ENCODE measurements at regions not wholly inside any gene's neighbourhood (a gene's known extent, or its start where the extent isn't known, plus 50 kb on each side); places are given as distances from the start of the nearest gene placed in this dataset.
"Not testable (repeated sequence)": the region's sequence is repeated elsewhere in the genome, so short reads cannot be mapped to it uniquely, and the experiment has no call there.

DNA sequence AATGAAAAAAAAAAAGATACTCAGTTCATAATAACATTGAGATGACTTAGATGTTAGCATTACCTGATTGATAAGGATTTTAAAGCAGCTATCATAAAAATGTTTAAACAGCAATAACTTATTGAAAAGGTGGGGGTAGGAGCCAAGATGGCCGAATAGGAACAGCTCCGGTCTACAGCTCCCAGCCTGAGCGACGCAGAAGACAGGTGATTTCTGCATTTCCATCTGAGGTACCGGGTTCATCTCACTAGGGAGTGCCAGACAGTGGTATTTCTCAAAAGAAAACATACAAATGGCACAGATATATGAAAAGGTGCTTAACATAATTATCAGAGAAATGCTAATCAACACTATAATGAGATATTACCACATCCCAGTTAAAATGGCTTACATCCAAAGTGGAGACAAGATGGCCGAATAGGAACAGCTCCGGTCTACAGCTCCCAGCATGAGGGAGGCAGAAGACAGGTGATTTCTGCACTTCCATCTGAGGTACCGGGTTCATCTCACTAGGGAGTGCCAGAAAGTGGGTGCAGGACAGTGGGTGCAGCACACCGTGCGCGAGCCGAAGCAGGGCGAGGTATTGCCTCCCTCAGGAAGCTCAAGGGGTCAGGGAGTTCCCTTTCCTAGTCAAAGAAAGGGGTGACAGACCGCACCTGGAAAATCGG, 66.5 kb upstream of the FGF13 start:
- TF ChIP-seq, protein P1, sequence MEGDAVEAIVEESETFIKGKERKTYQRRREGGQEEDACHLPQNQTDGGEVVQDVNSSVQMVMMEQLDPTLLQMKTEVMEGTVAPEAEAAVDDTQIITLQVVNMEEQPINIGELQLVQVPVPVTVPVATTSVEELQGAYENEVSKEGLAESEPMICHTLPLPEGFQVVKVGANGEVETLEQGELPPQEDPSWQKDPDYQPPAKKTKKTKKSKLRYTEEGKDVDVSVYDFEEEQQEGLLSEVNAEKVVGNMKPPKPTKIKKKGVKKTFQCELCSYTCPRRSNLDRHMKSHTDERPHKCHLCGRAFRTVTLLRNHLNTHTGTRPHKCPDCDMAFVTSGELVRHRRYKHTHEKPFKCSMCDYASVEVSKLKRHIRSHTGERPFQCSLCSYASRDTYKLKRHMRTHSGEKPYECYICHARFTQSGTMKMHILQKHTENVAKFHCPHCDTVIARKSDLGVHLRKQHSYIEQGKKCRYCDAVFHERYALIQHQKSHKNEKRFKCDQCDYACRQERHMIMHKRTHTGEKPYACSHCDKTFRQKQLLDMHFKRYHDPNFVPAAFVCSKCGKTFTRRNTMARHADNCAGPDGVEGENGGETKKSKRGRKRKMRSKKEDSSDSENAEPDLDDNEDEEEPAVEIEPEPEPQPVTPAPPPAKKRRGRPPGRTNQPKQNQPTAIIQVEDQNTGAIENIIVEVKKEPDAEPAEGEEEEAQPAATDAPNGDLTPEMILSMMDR (conservative IDR thresholded peaks at IDR 0.05; ENCODE audit: low read length) = not testable (repeated sequence)
- not testable (repeated sequence) for TF ChIP-seq EZH2phosphoT487 (IDR thresholded peaks at IDR 0.05; ENCODE audit: borderline replicate concordance, low read depth, low read length)
